OCI-LY1 (cell line): ENCODE measurements at regions not wholly inside any gene's neighbourhood (a gene's known extent, or its start where the extent isn't known, plus 50 kb on each side); places are given as distances from the start of the nearest gene placed in this dataset.

ENCODE experiments used
- H2AFZ ChIP-seq: fragments of 200-600 bp; sonication (generic), shearing (Covaris generic); 2 replicates; pipeline ENCODE4 v1.6.0; 2014; ENCODE audit warnings: antibody characterized with exemption, mild to moderate bottlenecking, low read length
- H3F3A ChIP-seq: fragments of 200-600 bp; sonication (generic), shearing (Covaris generic); 2 replicates; pipeline ENCODE4 v1.6.0; 2014; ENCODE audit warnings: mild to moderate bottlenecking, antibody characterized with exemption, low read length, moderate library complexity; ENCODE audit not compliant: insufficient read depth
- H3K27ac ChIP-seq: fragments of 200-600 bp; sonication (generic); 2 replicates; pipeline ENCODE4 v1.5.1; 2014; ENCODE audit warnings: low read length, mixed run types, mild to moderate bottlenecking, low read depth; ENCODE audit not compliant: poor library complexity, severe bottlenecking
- H3K27me3 ChIP-seq: fragments of 200-600 bp; sonication (generic); 2 replicates; pipeline ENCODE4 v1.6.0; 2014; ENCODE audit warnings: antibody characterized with exemption, mild to moderate bottlenecking, low read length, moderate library complexity; ENCODE audit not compliant: insufficient read depth
- H3K36me3 ChIP-seq: fragments of 200-600 bp; sonication (generic); 2 replicates; pipeline ENCODE4 v1.6.1; 2014; ENCODE audit warnings: mild to moderate bottlenecking, antibody characterized with exemption, low read length, moderate library complexity, mixed read lengths; ENCODE audit not compliant: insufficient read depth
- H3K4me1 ChIP-seq: fragments of 200-600 bp; sonication (generic); 2 replicates; pipeline ENCODE4 v1.5.1; 2014; ENCODE audit warnings: mild to moderate bottlenecking, low read length, moderate library complexity; ENCODE audit not compliant: insufficient read depth, severe bottlenecking
- H3K4me2 ChIP-seq: fragments of 200-600 bp; sonication (generic), shearing (Covaris generic); 2 replicates; pipeline ENCODE4 v1.6.1; 2014; ENCODE audit warnings: low read length
- H3K4me3 ChIP-seq: fragments of 200-600 bp; sonication (generic); 2 replicates; pipeline ENCODE4 v1.5.1; 2014; ENCODE audit warnings: low read length, low read depth, mild to moderate bottlenecking, mixed read lengths; ENCODE audit not compliant: poor library complexity, severe bottlenecking
- H3K79me2 ChIP-seq: fragments of 200-600 bp; shearing (Covaris generic); 2 replicates; pipeline ENCODE4 v1.6.1; 2016; ENCODE audit warnings: mixed run types, low read length, mixed read lengths; ENCODE audit not compliant: insufficient read depth
- H3K9ac ChIP-seq: fragments of 200-600 bp; sonication (generic), shearing (Covaris generic); 2 replicates; pipeline ENCODE4 v1.6.1; 2014; ENCODE audit warnings: mild to moderate bottlenecking, low read length, mixed read lengths
- H3K9me2 ChIP-seq: fragments of 200-600 bp; sonication (generic), shearing (Covaris generic); 2 replicates; pipeline ENCODE4 v1.6.1; 2014; ENCODE audit warnings: low read depth, mild to moderate bottlenecking, low read length, mixed read lengths
- H3K9me3 ChIP-seq: fragments of 200-600 bp; shearing (Covaris generic); 2 replicates; pipeline ENCODE4 v1.6.1; 2014; ENCODE audit warnings: low read length, mixed read lengths
- H4K20me1 ChIP-seq: fragments of 200-600 bp; sonication (generic), shearing (Covaris generic); 2 replicates; pipeline ENCODE4 v1.6.0; 2016; ENCODE audit warnings: mild to moderate bottlenecking, low read length; ENCODE audit not compliant: insufficient read depth
- CTCF ChIP-seq: fragments of 200-600 bp; sonication (generic), shearing (Covaris generic); IDR thresholded peaks from 2 replicates; pipeline ENCODE4 v1.5.1; 2017; ENCODE audit warnings: mild to moderate bottlenecking, antibody characterized with exemption, low read length, moderate library complexity, mixed read lengths
- EZH2 ChIP-seq: fragments of 200-600 bp; sonication (generic), shearing (Covaris generic); IDR thresholded peaks from 2 replicates; pipeline ENCODE4 v1.8.0; 2017; ENCODE audit warnings: borderline replicate concordance, mixed run types, mild to moderate bottlenecking, antibody characterized with exemption, low read length, moderate library complexity, mixed read lengths

GRCh38 chr11:121688860-121689614, 236.3 kb upstream of the SORL1-AS1 start:
- Histone ChIP-seq H3K27me3 (no peaks in the 10 kb centered on the region), H3K4me2 (no peak overlapping the region), H3K4me1 (no peaks in the 10 kb centered on the region), H3K36me3 (no peaks in the 10 kb centered on the region), H3K9me3 (no peaks in the 10 kb centered on the region), H3F3A (no peaks in the 10 kb centered on the region), H4K20me1 (no peaks in the 10 kb centered on the region), H3K9me2 (no peaks in the 10 kb centered on the region), H3K4me3 (no peak overlapping the region), H3K9ac (no peak overlapping the region), H3K27ac (no peak overlapping the region), H3K79me2 (no peaks in the 10 kb centered on the region), H2AFZ (no peak overlapping the region)
- TF ChIP-seq EZH2 (no peak), CTCF (no peak)

- H2AFZ ChIP-seq = no peak overlapping the region
Observed at GRCh38 chr11:121688055-121688491, 235.3 kb upstream of the SORL1-AS1 start.

GRCh38 chr11:121683791-121684190, 231.0 kb upstream of the SORL1-AS1 start:
- Histone ChIP-seq H2AFZ (no peak overlapping the region), H3F3A (no peaks in the 10 kb centered on the region), H3K9ac (no peak overlapping the region), H3K9me2 (no peaks in the 10 kb centered on the region), H3K27ac (no peak overlapping the region), H4K20me1 (no peaks in the 10 kb centered on the region), H3K27me3 (no peaks in the 10 kb centered on the region), H3K4me2 (no peak overlapping the region), H3K9me3 (no peaks in the 10 kb centered on the region), H3K36me3 (no peaks in the 10 kb centered on the region), H3K4me3 (no peak overlapping the region), H3K4me1 (no peaks in the 10 kb centered on the region), H3K79me2 (no peaks in the 10 kb centered on the region)
- TF ChIP-seq EZH2 (no peak), CTCF (no peak)

More at GRCh38 chr11:121688055-121688491, 235.3 kb upstream of the SORL1-AS1 start:
- H3K27me3 ChIP-seq = no peaks in the 10 kb centered on the region
- no peaks in the 10 kb centered on the region for H3K36me3 ChIP-seq
- TF ChIP-seq EZH2 (no peak), CTCF (no peak)
- no peak overlapping the region for H3K4me3 ChIP-seq
- H3K9me2 ChIP-seq = no peaks in the 10 kb centered on the region
- no peaks in the 10 kb centered on the region for H3F3A ChIP-seq
- no peak overlapping the region for H3K4me2 ChIP-seq
- no peak overlapping the region for H3K9ac ChIP-seq
- no peaks in the 10 kb centered on the region for H3K79me2 ChIP-seq
- H4K20me1 ChIP-seq = no peaks in the 10 kb centered on the region
- no peaks in the 10 kb centered on the region for H3K9me3 ChIP-seq
- H3K27ac ChIP-seq = no peak overlapping the region
- H3K4me1 ChIP-seq = no peaks in the 10 kb centered on the region
